Neural crest cell (in vitro differentiated cells): ENCODE measurements at regions not wholly inside any gene's neighbourhood (a gene's known extent, or its start where the extent isn't known, plus 50 kb on each side); places are given as distances from the start of the nearest gene placed in this dataset.

Experiments
- DNase-seq: peaks from one replicate; pipeline ENCODE4 v3.0.0; 2021; ENCODE audit warnings: low read depth, mixed read lengths, low spot score
- H3K27ac Mint-ChIP-seq: one replicate; pipeline ENCODE4 v1.8.0; 2021; ENCODE audit warnings: mild to moderate bottlenecking, mixed read lengths; ENCODE audit not compliant: unreplicated experiment
- H3K27me3 Mint-ChIP-seq: 2 replicates; pipeline ENCODE4 v1.8.0; 2021; ENCODE audit warnings: low read depth, mild to moderate bottlenecking, mixed read lengths
- H3K36me3 Mint-ChIP-seq: 2 replicates; pipeline ENCODE4 v1.8.0; 2021; ENCODE audit warnings: low read depth, mild to moderate bottlenecking, mixed read lengths
- H3K4me1 Mint-ChIP-seq: 2 replicates; pipeline ENCODE4 v1.8.0; 2021; ENCODE audit warnings: mixed read lengths
- H3K4me3 Mint-ChIP-seq: one replicate; pipeline ENCODE4 v1.8.0; 2021; ENCODE audit warnings: mild to moderate bottlenecking, mixed read lengths
- H3K9me3 Mint-ChIP-seq: 2 replicates; pipeline ENCODE4 v1.8.0; 2021; ENCODE audit warnings: mixed read lengths
- CTCF ChIP-seq: fragments of 200-600 bp; sonication (generic); conservative IDR thresholded peaks from 2 replicates; pipeline ENCODE4 v1.5.0; 2021; ENCODE audit warnings: antibody characterized with exemption, mild to moderate bottlenecking

- no peak for TF ChIP-seq CTCF
- Mint-ChIP-seq H3K9me3 (no peaks in the 10 kb centered on the region), H3K4me1 (peaks cover 22% of the 10 kb centered on the region), H3K36me3 (no peaks in the 10 kb centered on the region), H3K27ac (peak overlapping the region; percentile 70), H3K4me3 (no peak overlapping the region), H3K27me3 (peaks cover 5% of the 10 kb centered on the region)
- no peak for DNase-seq
Measured at GRCh38 chr5:2658881-2659470, 92.5 kb downstream of the IRX2 start.

GRCh38 chr5:2658447-2658846 is 93.0 kb downstream of the IRX2 start:
- Mint-ChIP-seq H3K27me3 (peaks cover 5% of the 10 kb centered on the region), H3K9me3 (no peaks in the 10 kb centered on the region), H3K4me1 (peaks cover 27% of the 10 kb centered on the region), H3K36me3 (no peaks in the 10 kb centered on the region), H3K4me3 (no peak overlapping the region), H3K27ac (peak overlapping the region; percentile 70)
- no peak for DNase-seq
- no peak for TF ChIP-seq CTCF

- Mint-ChIP-seq H3K9me3 (no peaks in the 10 kb centered on the region), H3K27me3 (peaks cover 5% of the 10 kb centered on the region), H3K4me1 (peaks cover 28% of the 10 kb centered on the region), H3K4me3 (no peak overlapping the region), H3K36me3 (no peaks in the 10 kb centered on the region), H3K27ac (no peak overlapping the region)
- DNase-seq = no peak
- no peak for TF ChIP-seq CTCF
Measured at GRCh38 chr5:2657151-2657550, 94.3 kb downstream of the IRX2 start.

GRCh38 chr5:2656206-2656605 is 95.3 kb downstream of the IRX2 start:
- H3K9me3 Mint-ChIP-seq = no peaks in the 10 kb centered on the region
- H3K27me3 Mint-ChIP-seq = peaks cover 5% of the 10 kb centered on the region
- TF ChIP-seq CTCF = no peak
- no peaks in the 10 kb centered on the region for H3K36me3 Mint-ChIP-seq
- H3K4me1 Mint-ChIP-seq = peaks cover 28% of the 10 kb centered on the region
- no peak overlapping the region for H3K27ac Mint-ChIP-seq
- DNase-seq = no peak
- H3K4me3 Mint-ChIP-seq = no peak overlapping the region

GRCh38 chr5:2653991-2654390 is 97.5 kb downstream of the IRX2 start:
- Mint-ChIP-seq H3K36me3 (no peaks in the 10 kb centered on the region), H3K27ac (no peak overlapping the region), H3K4me1 (peaks cover 20% of the 10 kb centered on the region), H3K27me3 (no peaks in the 10 kb centered on the region), H3K4me3 (no peak overlapping the region), H3K9me3 (no peaks in the 10 kb centered on the region)
- TF ChIP-seq CTCF = no peak
- no peak for DNase-seq
